Upper lobe of right lung (tissue), 1 donor: ENCODE measurements at regions not wholly inside any gene's neighbourhood (a gene's known extent, or its start where the extent isn't known, plus 50 kb on each side); places are given as distances from the start of the nearest gene placed in this dataset.

Experiments used
- ATAC-seq: fragments of 200-7000 bp; cut with Tn5 transposase; one replicate; pipeline ENCODE4 v1.9.1; 2020; ENCODE audit warnings: mild to moderate bottlenecking, moderate library complexity
- DNase-seq: peaks from one replicate; pipeline ENCODE4 v3.0.0-alpha.2; 2020
- H3K27ac ChIP-seq: fragments of 200-600 bp; one replicate; pipeline ENCODE4 v1.8.0; 2022
- H3K27me3 ChIP-seq: fragments of 200-600 bp; one replicate; pipeline ENCODE4 v1.8.0; 2022; ENCODE audit warnings: mild to moderate bottlenecking
- H3K36me3 ChIP-seq: fragments of 200-600 bp; one replicate; pipeline ENCODE4 v1.8.0; 2022
- H3K4me1 ChIP-seq: fragments of 200-600 bp; one replicate; pipeline ENCODE4 v1.8.0; 2022
- H3K4me3 ChIP-seq: fragments of 200-600 bp; one replicate; pipeline ENCODE4 v1.8.0; 2022; ENCODE audit warnings: mild to moderate bottlenecking
- H3K9me3 ChIP-seq: fragments of 200-600 bp; one replicate; pipeline ENCODE4 v1.8.0; 2022
- CTCF ChIP-seq: fragments of 200-600 bp; IDR thresholded peaks from one replicate; pipeline ENCODE4 v1.8.0; 2022; ENCODE audit warnings: antibody characterized with exemption
- intact Hi-C: fragments of 100-400 bp; cut with DNase I; formaldehyde crosslinking; loops from one replicate; pipeline ENCODE4 v1.11.0; 2022
- donor health status: DM: no; HTN: yes; CAD: no; lungs with severe emphysema.

DNA sequence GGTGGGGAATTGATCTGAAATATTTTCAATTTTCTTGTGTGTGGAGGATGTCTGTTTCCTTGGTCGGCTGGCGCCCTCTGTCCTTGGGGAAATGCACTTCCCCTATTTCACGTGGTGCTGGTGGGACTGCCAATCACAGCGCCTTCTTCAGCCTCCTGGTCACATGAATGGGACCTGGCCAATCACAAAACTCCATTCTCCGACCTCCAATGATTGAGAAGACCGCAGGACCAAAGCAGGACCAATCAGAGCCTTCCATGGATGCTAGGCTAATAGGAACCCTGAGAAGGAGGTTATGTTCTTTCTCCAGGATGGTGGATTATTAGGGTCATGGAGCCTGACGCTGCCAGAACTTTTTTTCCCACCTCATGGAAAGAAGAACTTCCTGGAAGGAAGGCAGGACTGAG, 188.7 kb downstream of the TTC8 start:
- no peaks in the 10 kb centered on the region for H3K27me3 ChIP-seq
- intact Hi-C loops: no loop called here
- TF ChIP-seq CTCF: peak; percentile 15
- DNase-seq: peak; percentile 69
- H3K9me3 ChIP-seq: no peaks in the 10 kb centered on the region
- H3K36me3 ChIP-seq: no peaks in the 10 kb centered on the region
- ATAC-seq: peak; percentile 80
- H3K4me1 ChIP-seq: no peaks in the 10 kb centered on the region
- no peak overlapping the region for H3K27ac ChIP-seq
- no peak overlapping the region for H3K4me3 ChIP-seq

- no peak overlapping the region for H3K4me3 ChIP-seq
- no peaks in the 10 kb centered on the region for H3K9me3 ChIP-seq
- ATAC-seq: no peak
- no peaks in the 10 kb centered on the region for H3K36me3 ChIP-seq
- intact Hi-C loops: no loop called here
- no peak overlapping the region for H3K27ac ChIP-seq
- no peaks in the 10 kb centered on the region for H3K4me1 ChIP-seq
- no peak for TF ChIP-seq CTCF
- no peaks in the 10 kb centered on the region for H3K27me3 ChIP-seq
- DNase-seq: no peak
Measured at GRCh38 chr14:89013698-89014568, 189.5 kb downstream of the TTC8 start.

DNA sequence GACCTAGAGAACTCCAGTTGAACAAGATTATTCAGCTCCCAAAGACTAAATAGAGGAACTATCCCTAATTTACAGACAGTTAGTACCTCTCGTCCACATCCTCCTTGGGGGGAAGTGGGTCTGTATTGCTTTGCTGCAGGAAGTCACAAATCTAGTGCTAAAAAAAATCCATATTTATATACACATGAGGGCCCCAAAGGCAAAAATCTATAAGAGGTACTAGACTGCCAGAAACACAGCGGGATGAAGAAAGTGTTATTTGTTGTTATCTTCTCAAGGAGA, 190.1 kb downstream of the TTC8 start:
- intact Hi-C loops: no loop called here
- no peak overlapping the region for H3K27ac ChIP-seq
- ATAC-seq (no peak), DNase-seq (no peak)
- no peak overlapping the region for H3K4me3 ChIP-seq
- H3K36me3 ChIP-seq: no peaks in the 10 kb centered on the region
- TF ChIP-seq CTCF: no peak
- no peaks in the 10 kb centered on the region for H3K9me3 ChIP-seq
- no peaks in the 10 kb centered on the region for H3K27me3 ChIP-seq
- no peaks in the 10 kb centered on the region for H3K4me1 ChIP-seq

- Histone ChIP-seq H3K27me3 (no peaks in the 10 kb centered on the region), H3K36me3 (no peaks in the 10 kb centered on the region), H3K27ac (no peak overlapping the region), H3K4me1 (no peaks in the 10 kb centered on the region), H3K9me3 (no peaks in the 10 kb centered on the region), H3K4me3 (no peak overlapping the region)
- intact Hi-C loops: no loop called here
- ATAC-seq (no peak), DNase-seq (no peak)
- TF ChIP-seq CTCF: no peak
Measured at GRCh38 chr14:89015016-89015415, 190.6 kb downstream of the TTC8 start.

DNA sequence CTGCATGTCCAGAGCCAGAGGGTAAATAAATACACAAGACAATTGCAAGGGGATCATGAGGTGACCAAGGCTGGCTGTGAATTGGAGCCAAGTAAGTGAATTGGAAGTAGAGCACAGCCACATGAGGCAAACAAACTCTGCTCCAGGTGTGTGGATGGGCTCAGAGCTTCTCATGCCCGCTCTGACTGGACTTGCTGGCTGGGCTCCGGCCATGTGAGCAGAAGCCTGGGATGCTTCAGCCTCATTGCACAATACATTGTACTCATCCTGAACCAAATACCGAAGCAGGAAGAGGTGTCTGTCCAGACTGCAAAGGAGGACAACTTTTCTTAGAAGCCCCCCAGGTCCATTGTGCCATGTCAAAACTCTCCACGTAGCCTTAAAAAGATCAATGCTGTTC, 193.0 kb downstream of the TTC8 start:
- Histone ChIP-seq H3K27me3 (no peaks in the 10 kb centered on the region), H3K4me1 (no peaks in the 10 kb centered on the region), H3K9me3 (no peaks in the 10 kb centered on the region), H3K4me3 (no peak overlapping the region), H3K27ac (no peak overlapping the region), H3K36me3 (no peaks in the 10 kb centered on the region)
- intact Hi-C loops: no loop called here
- DNase-seq (no peak), ATAC-seq (no peak)
- TF ChIP-seq CTCF: no peak

DNA sequence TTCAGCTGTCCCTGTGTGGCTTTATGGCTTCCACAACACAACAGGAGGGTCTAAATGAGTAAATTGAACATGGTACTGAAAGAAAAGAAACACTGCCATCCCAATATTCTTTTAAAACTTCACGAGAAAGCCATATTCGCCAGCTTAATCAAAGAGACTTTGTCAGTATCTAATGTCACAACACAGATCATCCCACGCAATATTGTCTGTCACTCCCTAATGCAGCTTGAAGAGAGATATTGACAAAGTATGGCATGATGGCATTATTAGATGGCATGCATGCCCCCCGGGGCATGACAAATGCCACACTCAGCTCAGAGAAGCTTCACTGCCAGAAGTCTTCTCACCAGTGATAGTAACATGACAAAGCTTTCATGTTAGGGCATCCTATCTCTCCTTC, 197.8 kb downstream of the TTC8 start:
- no peak overlapping the region for H3K4me3 ChIP-seq
- DNase-seq (no peak), ATAC-seq (no peak)
- H3K4me1 ChIP-seq: no peaks in the 10 kb centered on the region
- no peak overlapping the region for H3K27ac ChIP-seq
- intact Hi-C loops: no loop called here
- no peak for TF ChIP-seq CTCF
- H3K36me3 ChIP-seq: no peaks in the 10 kb centered on the region
- H3K27me3 ChIP-seq: peaks cover 21% of the 10 kb centered on the region
- H3K9me3 ChIP-seq: no peaks in the 10 kb centered on the region
